MM.1S (cell line): ENCODE measurements at regions not wholly inside any gene's neighbourhood (a gene's known extent, or its start where the extent isn't known, plus 50 kb on each side); places are given as distances from the start of the nearest gene placed in this dataset.

ENCODE experiments used
- DNase-seq: peaks from one replicate; pipeline ENCODE4 v3.0.0-alpha.2; 2015
- H2AFZ ChIP-seq: fragments of 300-600 bp; sonication (generic); 2 replicates; pipeline ENCODE4 v1.6.0; 2016; ENCODE audit warnings: antibody characterized with exemption, low read length
- H3F3A ChIP-seq: fragments of 300-600 bp; sonication (generic); 2 replicates; pipeline ENCODE4 v1.6.1; 2016; ENCODE audit warnings: mild to moderate bottlenecking, antibody characterized with exemption, low read length, moderate library complexity, mixed read lengths; ENCODE audit not compliant: insufficient read depth
- H3K27ac ChIP-seq: fragments of 300-600 bp; sonication (generic); 2 replicates; pipeline ENCODE4 v1.5.1; 2016; ENCODE audit warnings: mild to moderate bottlenecking, low read length
- H3K27me3 ChIP-seq: fragments of 300-600 bp; sonication (generic); replicated peaks from 2 replicates; pipeline ENCODE4 v1.6.0; 2016; ENCODE audit warnings: low read length; ENCODE audit not compliant: insufficient read depth
- H3K36me3 ChIP-seq: fragments of 300-600 bp; sonication (generic); replicated peaks from 2 replicates; pipeline ENCODE4 v1.6.1; 2016; ENCODE audit warnings: mild to moderate bottlenecking, low read length, mixed read lengths; ENCODE audit not compliant: insufficient read depth
- H3K4me1 ChIP-seq: fragments of 300-600 bp; sonication (generic); 2 replicates; pipeline ENCODE4 v1.6.1; 2016; ENCODE audit warnings: low read length, mixed read lengths
- H3K4me2 ChIP-seq: fragments of 300-600 bp; sonication (generic); 2 replicates; pipeline ENCODE4 v1.6.0; 2016; ENCODE audit warnings: low read depth, low read length
- H3K4me3 ChIP-seq: fragments of 300-600 bp; sonication (generic); 2 replicates; pipeline ENCODE4 v1.5.1; 2016; ENCODE audit warnings: low read length, mixed read lengths
- H3K79me2 ChIP-seq: fragments of 300-600 bp; sonication (generic); 2 replicates; pipeline ENCODE4 v1.6.1; 2016; ENCODE audit warnings: mixed run types, low read length, mixed read lengths
- H3K9ac ChIP-seq: fragments of 300-600 bp; sonication (generic); 2 replicates; pipeline ENCODE4 v1.6.1; 2016; ENCODE audit warnings: low read length, mixed read lengths
- H3K9me2 ChIP-seq: fragments of 300-600 bp; sonication (generic); replicated peaks from 2 replicates; pipeline ENCODE4 v1.6.1; 2016; ENCODE audit warnings: mild to moderate bottlenecking, low read length, mixed read lengths; ENCODE audit not compliant: insufficient read depth
- H3K9me3 ChIP-seq: fragments of 300-600 bp; sonication (generic); replicated peaks from 2 replicates; pipeline ENCODE4 v1.6.1; 2016; ENCODE audit warnings: mild to moderate bottlenecking, low read length, mixed read lengths; ENCODE audit not compliant: insufficient read depth
- H4K20me1 ChIP-seq: fragments of 300-600 bp; sonication (generic); 2 replicates; pipeline ENCODE4 v1.6.1; 2016; ENCODE audit warnings: mild to moderate bottlenecking, low read length, moderate library complexity, mixed read lengths; ENCODE audit not compliant: insufficient read depth
- CTCF ChIP-seq: fragments of 300-600 bp; sonication (generic); IDR thresholded peaks from 2 replicates; pipeline ENCODE4 v1.5.1; 2016; ENCODE audit warnings: antibody characterized with exemption, low read length, mixed read lengths
- EZH2 ChIP-seq: fragments of 300-600 bp; sonication (generic); optimal IDR thresholded peaks from 2 replicates; pipeline ENCODE3; 2017; ENCODE audit warnings: low read depth, mild to moderate bottlenecking, antibody characterized with exemption, low read length, mixed read lengths
- EZH2phosphoT487 ChIP-seq: fragments of 300-600 bp; sonication (generic); IDR thresholded peaks from 2 replicates; pipeline ENCODE4 v1.6.1; 2018; ENCODE audit warnings: antibody characterized with exemption, low read length

- Histone ChIP-seq H3K36me3 (no peaks in the 10 kb centered on the region), H3K79me2 (no peaks in the 10 kb centered on the region), H3K4me2 (no peak overlapping the region), H3K9me3 (no peaks in the 10 kb centered on the region), H3K9me2 (no peaks in the 10 kb centered on the region), H3K4me3 (no peak overlapping the region), H2AFZ (no peak overlapping the region), H3K27ac (no peak overlapping the region), H4K20me1 (no peaks in the 10 kb centered on the region), H3K27me3 (no peaks in the 10 kb centered on the region), H3K4me1 (no peaks in the 10 kb centered on the region), H3K9ac (no peak overlapping the region), H3F3A (no peaks in the 10 kb centered on the region)
- TF ChIP-seq EZH2phosphoT487: no peak
- no peak for TF ChIP-seq CTCF
- no peak for TF ChIP-seq EZH2
- DNase-seq: no peak
Observed at GRCh38 chr5:98206566-98206965, 566.9 kb upstream of the RGMB start.

- Histone ChIP-seq H3F3A (no peaks in the 10 kb centered on the region), H3K4me3 (no peak overlapping the region), H3K4me2 (no peak overlapping the region), H3K79me2 (no peaks in the 10 kb centered on the region), H3K9me2 (no peaks in the 10 kb centered on the region), H3K36me3 (no peaks in the 10 kb centered on the region), H2AFZ (no peak overlapping the region), H3K27me3 (no peaks in the 10 kb centered on the region), H3K4me1 (no peaks in the 10 kb centered on the region), H3K9ac (no peak overlapping the region), H4K20me1 (no peaks in the 10 kb centered on the region), H3K27ac (no peak overlapping the region), H3K9me3 (no peaks in the 10 kb centered on the region)
- no peak for DNase-seq
- TF ChIP-seq EZH2 (no peak), EZH2phosphoT487 (no peak), CTCF (no peak)
Observed at GRCh38 chr5:98209418-98209817, 564.0 kb upstream of the RGMB start.

DNA sequence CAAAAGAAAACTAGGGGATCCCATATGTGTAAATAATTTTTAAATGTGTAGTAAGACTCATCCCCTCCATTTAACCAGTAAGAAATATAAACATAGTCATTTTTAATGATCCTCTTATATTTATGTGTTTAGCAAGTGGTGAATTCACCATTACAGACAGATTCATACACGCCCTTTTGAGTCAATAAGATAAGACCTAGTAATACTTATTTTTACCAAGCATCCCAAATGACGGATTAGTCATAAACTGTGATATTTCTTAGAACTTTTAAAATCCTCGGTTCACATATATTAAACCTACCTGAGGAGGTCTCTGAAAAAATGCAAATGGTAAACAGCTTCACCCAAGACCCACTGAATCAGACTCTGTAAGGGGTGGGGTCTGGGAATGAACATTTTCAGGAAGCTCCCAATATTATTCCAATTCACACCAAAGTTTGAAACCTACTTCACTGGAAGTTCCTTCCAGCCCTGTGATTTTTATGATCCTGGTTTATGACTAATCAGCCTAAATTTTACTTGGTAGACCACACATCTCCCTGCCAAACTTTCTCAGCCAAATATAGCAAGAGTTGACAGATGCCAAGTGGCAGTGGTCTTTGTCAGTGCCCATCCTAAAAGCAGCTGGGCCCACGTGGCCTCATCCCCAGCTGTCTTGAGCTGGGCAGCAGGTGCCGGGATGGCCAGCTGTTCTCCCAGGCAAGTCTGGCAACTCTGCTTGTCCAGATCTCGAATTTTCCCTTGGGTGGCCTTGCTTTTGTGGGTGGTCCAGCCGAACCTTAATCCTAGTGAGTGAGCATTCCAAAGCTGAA, 559.0 kb upstream of the RGMB start:
- DNase-seq: no peak
- Histone ChIP-seq H3K27ac (no peak overlapping the region), H3K9me2 (no peaks in the 10 kb centered on the region)

More for the DNA sequence above, 559.0 kb upstream of the RGMB start:
- H3K79me2 ChIP-seq: no peaks in the 10 kb centered on the region
- H3F3A ChIP-seq: no peaks in the 10 kb centered on the region
- no peaks in the 10 kb centered on the region for H3K36me3 ChIP-seq
- H3K27me3 ChIP-seq: no peaks in the 10 kb centered on the region
- no peak overlapping the region for H3K9ac ChIP-seq
- TF ChIP-seq EZH2: no peak
- no peak for TF ChIP-seq CTCF
- no peak for TF ChIP-seq EZH2phosphoT487
- no peak overlapping the region for H3K4me2 ChIP-seq
- H4K20me1 ChIP-seq: no peaks in the 10 kb centered on the region
- no peak overlapping the region for H3K4me3 ChIP-seq
- no peaks in the 10 kb centered on the region for H3K4me1 ChIP-seq
- no peak overlapping the region for H2AFZ ChIP-seq
- no peaks in the 10 kb centered on the region for H3K9me3 ChIP-seq
